PFSK-1 (cell line): ENCODE measurements at regions not wholly inside any gene's neighbourhood (a gene's known extent, or its start where the extent isn't known, plus 50 kb on each side); places are given as distances from the start of the nearest gene placed in this dataset.

Source experiments
- FOXP2 ChIP-seq: optimal IDR thresholded peaks from 2 replicates; pipeline ENCODE3; 2011; ENCODE audit warnings: borderline replicate concordance, control low read depth, inconsistent platforms; ENCODE audit not compliant: insufficient read depth; ENCODE audit errors: extremely low read length, extremely low read depth
- POLR2AphosphoS5 ChIP-seq: IDR thresholded peaks from 2 replicates; pipeline ENCODE4 v1.6.1; 2012; ENCODE audit warnings: low read depth, mild to moderate bottlenecking, control low read depth, low read length, moderate library complexity
- REST ChIP-seq, 2 experiments: IDR thresholded peaks; 2 replicates each; pipeline versions ENCODE4 v1.6.1 to v1.8.0; 2011 to 2012; ENCODE audit warnings: low read depth in 2 of 2, low read length in 2 of 2, control low read depth in 1 of 2, inconsistent platforms in 1 of 2, mild to moderate bottlenecking in 1 of 2, moderate library complexity in 1 of 2; ENCODE audit not compliant: insufficient read depth in 1 of 2
- SIN3A ChIP-seq: IDR thresholded peaks from 2 replicates; pipeline ENCODE4 v1.6.1; 2012; ENCODE audit warnings: mild to moderate bottlenecking, low read length, moderate library complexity, borderline replicate concordance; ENCODE audit not compliant: insufficient read depth
- TAF1 ChIP-seq: IDR thresholded peaks from 2 replicates; pipeline ENCODE4 v1.6.1; 2012; ENCODE audit warnings: low read length, control low read depth, borderline replicate concordance; ENCODE audit not compliant: insufficient read depth

GRCh38 chr1:219066631-219067349, 106.9 kb upstream of the LYPLAL1 start:
- TF ChIP-seq REST (IDR thresholded peaks at IDR 0.05; ENCODE audit: insufficient read depth in 1 of 2, low read depth in 2 of 2, low read length in 2 of 2) (no peak), POLR2AphosphoS5 (no peak), TAF1 (no peak), FOXP2 (no peak), SIN3A (no peak)
